DMS 273 (cell line): ENCODE measurements at regions not wholly inside any gene's neighbourhood (a gene's known extent, or its start where the extent isn't known, plus 50 kb on each side); places are given as distances from the start of the nearest gene placed in this dataset.
"Not testable (repeated sequence)": the region's sequence is repeated elsewhere in the genome, so short reads cannot be mapped to it uniquely, and the experiment has no call there.

Experiments used
- DNase-seq: peaks from one replicate; lab custom pipeline; 2025; ENCODE audit not compliant: unreplicated experiment; lab: John Stamatoyannopoulos, UW

- DNase-seq, result no peak
Measured at GRCh38 chr6:134416418-134417154, 98.7 kb upstream of the SGK1 start.

- DNase-seq, result no peak
Measured at GRCh38 chr6:134415656-134416055, 97.7 kb upstream of the SGK1 start.

GRCh38 chr6:134415194-134415593 is 97.3 kb upstream of the SGK1 start:
- no peak for DNase-seq

- DNase-seq, result no peak
Measured at GRCh38 chr6:134414793-134415192, 96.9 kb upstream of the SGK1 start.

GRCh38 chr6:134413241-134413643 is 95.3 kb upstream of the SGK1 start:
- DNase-seq, result no peak

GRCh38 chr6:134410541-134410940 is 92.6 kb upstream of the SGK1 start:
- no peak for DNase-seq

GRCh38 chr6:134407791-134408190 is 89.9 kb upstream of the SGK1 start:
- no peak for DNase-seq

- DNase-seq, result no peak
Measured at GRCh38 chr6:134406311-134406710, 88.4 kb upstream of the SGK1 start.

- no peak for DNase-seq
Measured at GRCh38 chr6:134405386-134406087, 87.6 kb upstream of the SGK1 start.

- DNase-seq, result not testable (repeated sequence)
Measured at GRCh38 chr6:134403312-134403711, 85.4 kb upstream of the SGK1 start.

GRCh38 chr6:134402372-134402984 is 84.6 kb upstream of the SGK1 start:
- no peak for DNase-seq

GRCh38 chr6:134400941-134401340 is 83.0 kb upstream of the SGK1 start:
- no peak for DNase-seq

GRCh38 chr6:134398453-134398852 is 80.5 kb upstream of the SGK1 start:
- DNase-seq, result no peak

GRCh38 chr6:134397676-134398075 is 79.8 kb upstream of the SGK1 start:
- DNase-seq, result no peak

GRCh38 chr6:134394905-134395304 is 77.0 kb upstream of the SGK1 start:
- no peak for DNase-seq

- no peak for DNase-seq
Measured at GRCh38 chr6:134394208-134394607, 76.3 kb upstream of the SGK1 start.

- DNase-seq, result no peak
Measured at GRCh38 chr6:134391205-134391604, 73.3 kb upstream of the SGK1 start.

- peak; percentile 8 for DNase-seq
Measured at GRCh38 chr6:134389658-134390057, 71.7 kb upstream of the SGK1 start.

GRCh38 chr6:134389129-134389528 is 71.2 kb upstream of the SGK1 start:
- DNase-seq, result no peak

GRCh38 chr6:134386482-134386881 is 68.6 kb upstream of the SGK1 start:
- not testable (repeated sequence) for DNase-seq

- DNase-seq, result no peak
Measured at GRCh38 chr6:134381959-134382358, 64.0 kb upstream of the SGK1 start.

GRCh38 chr6:134379599-134379998 is 61.7 kb upstream of the SGK1 start:
- no peak for DNase-seq
